ENCODE measurements at regions not wholly inside any gene's neighbourhood (a gene's known extent, or its start where the extent isn't known, plus 50 kb on each side); places are given as distances from the start of the nearest gene placed in this dataset.

DNA sequence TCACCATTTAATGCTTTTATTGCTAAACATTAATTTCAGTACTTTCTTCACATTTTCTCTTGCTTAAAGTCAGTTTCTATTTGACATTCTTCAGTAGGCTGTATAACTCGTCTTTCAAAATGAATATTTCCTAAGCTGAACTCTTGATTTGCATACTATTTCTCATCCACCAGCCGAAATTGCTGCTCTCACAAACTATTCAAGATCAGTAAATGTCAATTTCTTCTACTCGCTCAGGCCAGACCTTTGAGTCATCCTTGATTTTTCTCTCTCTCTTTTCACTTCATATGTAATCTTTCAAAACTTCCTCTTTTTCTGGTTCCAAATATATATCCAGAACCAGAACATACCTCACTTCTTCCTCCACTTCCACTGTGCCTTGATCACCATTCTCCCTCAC lies 990.0 kb downstream of the KCNT2 start:
- TF ChIP-seq GATA2 (IDR thresholded peaks at IDR 0.05; ENCODE audit: insufficient read depth, insufficient read length, low read depth, low read length): no peak
- TF ChIP-seq POLR2A (IDR thresholded peaks at IDR 0.05; ENCODE audit: low read depth, low read length): no peak
- TF ChIP-seq, protein P1, sequence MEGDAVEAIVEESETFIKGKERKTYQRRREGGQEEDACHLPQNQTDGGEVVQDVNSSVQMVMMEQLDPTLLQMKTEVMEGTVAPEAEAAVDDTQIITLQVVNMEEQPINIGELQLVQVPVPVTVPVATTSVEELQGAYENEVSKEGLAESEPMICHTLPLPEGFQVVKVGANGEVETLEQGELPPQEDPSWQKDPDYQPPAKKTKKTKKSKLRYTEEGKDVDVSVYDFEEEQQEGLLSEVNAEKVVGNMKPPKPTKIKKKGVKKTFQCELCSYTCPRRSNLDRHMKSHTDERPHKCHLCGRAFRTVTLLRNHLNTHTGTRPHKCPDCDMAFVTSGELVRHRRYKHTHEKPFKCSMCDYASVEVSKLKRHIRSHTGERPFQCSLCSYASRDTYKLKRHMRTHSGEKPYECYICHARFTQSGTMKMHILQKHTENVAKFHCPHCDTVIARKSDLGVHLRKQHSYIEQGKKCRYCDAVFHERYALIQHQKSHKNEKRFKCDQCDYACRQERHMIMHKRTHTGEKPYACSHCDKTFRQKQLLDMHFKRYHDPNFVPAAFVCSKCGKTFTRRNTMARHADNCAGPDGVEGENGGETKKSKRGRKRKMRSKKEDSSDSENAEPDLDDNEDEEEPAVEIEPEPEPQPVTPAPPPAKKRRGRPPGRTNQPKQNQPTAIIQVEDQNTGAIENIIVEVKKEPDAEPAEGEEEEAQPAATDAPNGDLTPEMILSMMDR (IDR thresholded peaks at IDR 0.05; ENCODE audit: extremely low read depth in 1 of 2, insufficient read depth in 1 of 2, low read depth in 1 of 2, low read length in 2 of 2): no peak
- TF ChIP-seq EZH2 (IDR thresholded peaks at IDR 0.05; ENCODE audit: borderline replicate concordance, low read depth, low read length, severe bottlenecking): no peak
- TF ChIP-seq, protein P2, sequence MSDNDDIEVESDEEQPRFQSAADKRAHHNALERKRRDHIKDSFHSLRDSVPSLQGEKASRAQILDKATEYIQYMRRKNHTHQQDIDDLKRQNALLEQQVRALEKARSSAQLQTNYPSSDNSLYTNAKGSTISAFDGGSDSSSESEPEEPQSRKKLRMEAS (IDR thresholded peaks at IDR 0.05; ENCODE audit: insufficient read depth, insufficient read length): no peak
- TF ChIP-seq POLR2AphosphoS5 (IDR thresholded peaks at IDR 0.05; ENCODE audit: insufficient read depth, low read depth, low read length): no peak
